IPS DF 6.9 (cell line): ENCODE measurements at regions not wholly inside any gene's neighbourhood (a gene's known extent, or its start where the extent isn't known, plus 50 kb on each side); places are given as distances from the start of the nearest gene placed in this dataset.

Experiments used
- DNase-seq: peaks from one replicate; pipeline ENCODE4 v3.0.0-alpha.2; 2013; ENCODE audit warnings: low read depth, low spot score
- H3K27ac ChIP-seq: one replicate; pipeline ENCODE4 v1.5.1; 2013; ENCODE audit warnings: low read length, control low read depth
- H3K27me3 ChIP-seq: 2 replicates; pipeline ENCODE4 v1.6.1; 2013; ENCODE audit warnings: mild to moderate bottlenecking, low read length; ENCODE audit not compliant: control insufficient read depth, insufficient read depth
- H3K36me3 ChIP-seq: 2 replicates; pipeline ENCODE4 v1.6.1; 2013; ENCODE audit warnings: low read length; ENCODE audit not compliant: control insufficient read depth, insufficient read depth
- H3K4me1 ChIP-seq: 2 replicates; pipeline ENCODE4 v1.6.1; 2013; ENCODE audit warnings: low read length; ENCODE audit not compliant: control insufficient read depth, insufficient read depth
- H3K4me3 ChIP-seq: 2 replicates; pipeline ENCODE4 v1.5.1; 2013; ENCODE audit warnings: mild to moderate bottlenecking, low read length
- H3K9me3 ChIP-seq: 2 replicates; pipeline ENCODE4 v1.6.1; 2013; ENCODE audit warnings: low read length, inconsistent platforms; ENCODE audit not compliant: control insufficient read depth, insufficient read depth
- WGBS: extraction: QIAGEN DNeasy Blood & Tissue Kit; methylation state at CpG from one replicate; pipeline ENCODE4 v1.1.7; 2013; ENCODE audit warnings: mixed read lengths, missing lambda C conversion rate; ENCODE audit not compliant: insufficient read length, insufficient coverage; 5-methylcytosine and 5-hydroxymethylcytosine counted together

GRCh38 chr3:31002730-31003129 lies 108.3 kb upstream of the GADL1 start:
- H3K36me3 ChIP-seq = no peaks in the 10 kb centered on the region
- H3K27ac ChIP-seq = no peak overlapping the region
- no peaks in the 10 kb centered on the region for H3K9me3 ChIP-seq
- no peaks in the 10 kb centered on the region for H3K27me3 ChIP-seq
- DNase-seq = no peak
- no peak overlapping the region for H3K4me3 ChIP-seq
- H3K4me1 ChIP-seq = no peaks in the 10 kb centered on the region
- no CpG with 5 or more reads among the region's 3 CpGs for WGBS

GRCh38 chr3:31004025-31004678 lies 109.7 kb upstream of the GADL1 start:
- WGBS = no CpG with 5 or more reads among the region's 3 CpGs
- H3K9me3 ChIP-seq = no peaks in the 10 kb centered on the region
- no peaks in the 10 kb centered on the region for H3K4me1 ChIP-seq
- no peaks in the 10 kb centered on the region for H3K36me3 ChIP-seq
- no peak overlapping the region for H3K4me3 ChIP-seq
- DNase-seq = no peak
- H3K27ac ChIP-seq = no peak overlapping the region
- H3K27me3 ChIP-seq = no peaks in the 10 kb centered on the region; the same call in 1 of the 2 replicates

GRCh38 chr3:31008994-31009393 lies 114.5 kb upstream of the GADL1 start:
- DNase-seq = no peak
- peaks cover 2% of the 10 kb centered on the region; the same call in 1 of the 2 replicates for H3K27me3 ChIP-seq
- 0 out of 2 replicates have a peak, but pooled peaks cover 2% of the 10 kb centered on the region for H3K4me1 ChIP-seq
- H3K36me3 ChIP-seq = no peaks in the 10 kb centered on the region
- H3K9me3 ChIP-seq = no peaks in the 10 kb centered on the region
- no peak overlapping the region for H3K4me3 ChIP-seq
- H3K27ac ChIP-seq = no peak overlapping the region

- Histone ChIP-seq H3K4me3 (no peak overlapping the region), H3K27ac (no peak overlapping the region), H3K27me3 (peaks cover 2% of the 10 kb centered on the region; the same call in 1 of the 2 replicates), H3K4me1 (0 out of 2 replicates have a peak, but pooled peaks cover 2% of the 10 kb centered on the region), H3K9me3 (no peaks in the 10 kb centered on the region), H3K36me3 (no peaks in the 10 kb centered on the region)
- DNase-seq = no peak
These were observed 115.4 kb upstream of the GADL1 start for GRCh38 chr3:31009881-31010280.

- Histone ChIP-seq H3K4me1 (0 out of 2 replicates have a peak, but pooled peaks cover 2% of the 10 kb centered on the region), H3K4me3 (no peak overlapping the region), H3K27me3 (peaks cover 2% of the 10 kb centered on the region; the same call in 1 of the 2 replicates), H3K36me3 (no peaks in the 10 kb centered on the region), H3K27ac (no peak overlapping the region), H3K9me3 (no peaks in the 10 kb centered on the region)
- DNase-seq = no peak
- no CpG with 5 or more reads among the region's 2 CpGs for WGBS
These were observed 116.0 kb upstream of the GADL1 start for GRCh38 chr3:31010491-31010890.

GRCh38 chr3:31011380-31011779 lies 116.9 kb upstream of the GADL1 start:
- no peak overlapping the region for H3K4me3 ChIP-seq
- WGBS = no CpG with 5 or more reads among the region's 2 CpGs
- no peak for DNase-seq
- no peaks in the 10 kb centered on the region for H3K36me3 ChIP-seq
- peaks cover 2% of the 10 kb centered on the region; the same call in 1 of the 2 replicates for H3K27me3 ChIP-seq
- no peaks in the 10 kb centered on the region for H3K9me3 ChIP-seq
- H3K4me1 ChIP-seq = 0 out of 2 replicates have a peak, but pooled peaks cover 2% of the 10 kb centered on the region
- no peak overlapping the region for H3K27ac ChIP-seq

- H3K4me3 ChIP-seq = no peak overlapping the region
- no peak for DNase-seq
- no peak overlapping the region for H3K27ac ChIP-seq
- H3K9me3 ChIP-seq = no peaks in the 10 kb centered on the region
- H3K4me1 ChIP-seq = 0 out of 2 replicates have a peak, but pooled peaks cover 2% of the 10 kb centered on the region
- peaks cover 2% of the 10 kb centered on the region; the same call in 1 of the 2 replicates for H3K27me3 ChIP-seq
- H3K36me3 ChIP-seq = no peaks in the 10 kb centered on the region
These were observed 118.6 kb upstream of the GADL1 start for GRCh38 chr3:31013090-31013489.

- H3K9me3 ChIP-seq = no peaks in the 10 kb centered on the region
- 0 out of 2 replicates have a peak, but pooled peaks cover 2% of the 10 kb centered on the region for H3K4me1 ChIP-seq
- H3K36me3 ChIP-seq = no peaks in the 10 kb centered on the region
- no peak overlapping the region for H3K27ac ChIP-seq
- DNase-seq = no peak
- H3K4me3 ChIP-seq = no peak overlapping the region
- H3K27me3 ChIP-seq = peaks cover 2% of the 10 kb centered on the region; the same call in 1 of the 2 replicates
These were observed 119.4 kb upstream of the GADL1 start for GRCh38 chr3:31013843-31014242.

- Histone ChIP-seq H3K27me3 (peaks cover 2% of the 10 kb centered on the region; the same call in 1 of the 2 replicates), H3K4me1 (0 out of 2 replicates have a peak, but pooled peaks cover 2% of the 10 kb centered on the region), H3K4me3 (no peak overlapping the region), H3K9me3 (no peaks in the 10 kb centered on the region), H3K36me3 (no peaks in the 10 kb centered on the region), H3K27ac (no peak overlapping the region)
- DNase-seq = no peak
- WGBS = 100% methylated on average over 1 of the region's 8 CpGs
These were observed 120.0 kb upstream of the GADL1 start for GRCh38 chr3:31014317-31015040.

- Histone ChIP-seq H3K4me3 (no peak overlapping the region), H3K9me3 (no peaks in the 10 kb centered on the region), H3K4me1 (no peaks in the 10 kb centered on the region), H3K27ac (no peak overlapping the region), H3K27me3 (peaks cover 2% of the 10 kb centered on the region; the same call in 1 of the 2 replicates), H3K36me3 (no peaks in the 10 kb centered on the region)
- no peak for DNase-seq
- WGBS = no CpG with 5 or more reads among the region's 2 CpGs
These were observed 121.7 kb upstream of the GADL1 start for GRCh38 chr3:31016196-31016595.

GRCh38 chr3:31022716-31023115 lies 128.3 kb upstream of the GADL1 start:
- H3K9me3 ChIP-seq = no peaks in the 10 kb centered on the region
- H3K36me3 ChIP-seq = no peaks in the 10 kb centered on the region
- no peak overlapping the region for H3K4me3 ChIP-seq
- no peak overlapping the region for H3K27ac ChIP-seq
- H3K27me3 ChIP-seq = no peaks in the 10 kb centered on the region
- no peaks in the 10 kb centered on the region for H3K4me1 ChIP-seq
- DNase-seq = no peak
